ENCODE measurements at regions not wholly inside any gene's neighbourhood (a gene's known extent, or its start where the extent isn't known, plus 50 kb on each side); places are given as distances from the start of the nearest gene placed in this dataset.

- TF ChIP-seq CTCF (IDR thresholded peaks at IDR 0.05) (no peak), POLR2A (IDR thresholded peaks at IDR 0.05) (no peak)
Measured at GRCh38 chr4:124163401-124163800, 549.1 kb downstream of the ANKRD50 start.
